DOHH2 (cell line): ENCODE measurements at regions not wholly inside any gene's neighbourhood (a gene's known extent, or its start where the extent isn't known, plus 50 kb on each side); places are given as distances from the start of the nearest gene placed in this dataset.

Source experiments
- H3F3A ChIP-seq: fragments of 200-600 bp; sonication (generic), shearing (Covaris generic); 2 replicates; pipeline ENCODE4 v1.6.0; 2016; ENCODE audit warnings: antibody characterized with exemption, mild to moderate bottlenecking; ENCODE audit not compliant: control insufficient read depth, insufficient read depth
- H3K27ac ChIP-seq: fragments of 200-600 bp; sonication (generic); 2 replicates; pipeline ENCODE4 v1.5.1; 2014; ENCODE audit warnings: low read depth, mild to moderate bottlenecking, low read length, moderate library complexity
- H3K27me3 ChIP-seq: fragments of 200-600 bp; sonication (generic); 2 replicates; pipeline ENCODE4 v1.6.1; 2014; ENCODE audit warnings: mild to moderate bottlenecking, low read length, mixed read lengths; ENCODE audit not compliant: control insufficient read depth
- H3K36me3 ChIP-seq: fragments of 200-600 bp; sonication (generic); 2 replicates; pipeline ENCODE4 v1.6.1; 2014; ENCODE audit warnings: mild to moderate bottlenecking, low read length, moderate library complexity, mixed read lengths; ENCODE audit not compliant: control insufficient read depth
- H3K4me1 ChIP-seq: fragments of 200-600 bp; sonication (generic); 2 replicates; pipeline ENCODE4 v1.6.1; 2014; ENCODE audit warnings: mild to moderate bottlenecking, low read length, mixed read lengths; ENCODE audit not compliant: control insufficient read depth
- H3K4me2 ChIP-seq: fragments of 200-600 bp; sonication (generic); 2 replicates; pipeline ENCODE4 v1.6.0; 2014; ENCODE audit warnings: mild to moderate bottlenecking, low read length, moderate library complexity
- H3K4me3 ChIP-seq: fragments of 200-600 bp; sonication (generic); 2 replicates; pipeline ENCODE4 v1.5.1; 2014; ENCODE audit warnings: mild to moderate bottlenecking, low read length, mixed read lengths
- H3K79me2 ChIP-seq: fragments of 200-600 bp; sonication (generic); 2 replicates; pipeline ENCODE4 v1.6.1; 2014; ENCODE audit warnings: mild to moderate bottlenecking, low read length, mixed read lengths; ENCODE audit not compliant: control insufficient read depth
- H3K9me2 ChIP-seq: fragments of 200-600 bp; sonication (generic); replicated peaks from 2 replicates; pipeline ENCODE4 v1.6.1; 2014; ENCODE audit warnings: mild to moderate bottlenecking, low read length, mixed read lengths; ENCODE audit not compliant: control insufficient read depth
- H3K9me3 ChIP-seq: fragments of 200-600 bp; sonication (generic); 2 replicates; pipeline ENCODE4 v1.6.1; 2014; ENCODE audit warnings: antibody characterized with exemption, low read length, mixed read lengths; ENCODE audit not compliant: control insufficient read depth, insufficient read depth
- H4K20me1 ChIP-seq: fragments of 200-600 bp; sonication (generic); 2 replicates; pipeline ENCODE4 v1.6.0; 2014; ENCODE audit warnings: low read depth, mild to moderate bottlenecking, antibody characterized with exemption, low read length, moderate library complexity; ENCODE audit not compliant: control insufficient read depth, insufficient read depth
- CTCF ChIP-seq: fragments of 200-600 bp; sonication (generic); IDR thresholded peaks from one replicate; pipeline ENCODE4 v1.5.1; 2014; ENCODE audit warnings: antibody characterized with exemption, mild to moderate bottlenecking, low read depth, low read length; ENCODE audit not compliant: poor library complexity, severe bottlenecking
- EZH2phosphoT487 ChIP-seq: fragments of 200-600 bp; sonication (generic); IDR thresholded peaks from 2 replicates; pipeline ENCODE4 v1.6.1; 2017; ENCODE audit warnings: borderline replicate concordance, mild to moderate bottlenecking, antibody characterized with exemption, low read length, moderate library complexity, mixed read lengths

- Histone ChIP-seq H3K9me2 (no peaks in the 10 kb centered on the region), H3K36me3 (no peaks in the 10 kb centered on the region), H3K27ac (no peak overlapping the region), H3K79me2 (no peaks in the 10 kb centered on the region), H4K20me1 (no peaks in the 10 kb centered on the region), H3F3A (no peaks in the 10 kb centered on the region), H3K4me2 (no peak overlapping the region), H3K4me3 (no peak overlapping the region), H3K4me1 (no peaks in the 10 kb centered on the region), H3K9me3 (no peaks in the 10 kb centered on the region), H3K27me3 (peaks cover 32% of the 10 kb centered on the region)
- TF ChIP-seq CTCF: no peak
- TF ChIP-seq EZH2phosphoT487: no peak
These were observed 194.5 kb upstream of the TSC22D2 start for GRCh38 chr3:150213577-150213976.

GRCh38 chr3:150210461-150211110, 197.5 kb upstream of the TSC22D2 start:
- no peak overlapping the region for H3K27ac ChIP-seq
- H3K4me1 ChIP-seq: no peaks in the 10 kb centered on the region
- no peaks in the 10 kb centered on the region for H4K20me1 ChIP-seq
- no peaks in the 10 kb centered on the region for H3K36me3 ChIP-seq
- no peak overlapping the region for H3K4me2 ChIP-seq
- no peak for TF ChIP-seq EZH2phosphoT487
- TF ChIP-seq CTCF: no peak
- peaks cover 17% of the 10 kb centered on the region for H3K27me3 ChIP-seq
- no peak overlapping the region for H3K4me3 ChIP-seq
- H3K9me2 ChIP-seq: no peaks in the 10 kb centered on the region
- no peaks in the 10 kb centered on the region for H3K79me2 ChIP-seq
- H3F3A ChIP-seq: no peaks in the 10 kb centered on the region
- H3K9me3 ChIP-seq: no peaks in the 10 kb centered on the region

- Histone ChIP-seq H3K79me2 (no peaks in the 10 kb centered on the region), H3K4me1 (no peaks in the 10 kb centered on the region), H3K36me3 (no peaks in the 10 kb centered on the region), H3K27ac (no peak overlapping the region), H3K27me3 (peaks cover 11% of the 10 kb centered on the region), H3F3A (no peaks in the 10 kb centered on the region), H3K9me2 (no peaks in the 10 kb centered on the region), H3K4me2 (no peak overlapping the region), H4K20me1 (no peaks in the 10 kb centered on the region), H3K4me3 (no peak overlapping the region), H3K9me3 (no peaks in the 10 kb centered on the region)
- TF ChIP-seq EZH2phosphoT487: no peak
- no peak for TF ChIP-seq CTCF
These were observed 204.8 kb upstream of the TSC22D2 start for GRCh38 chr3:150203273-150203672.
